ENCODE measurements at regions not wholly inside any gene's neighbourhood (a gene's known extent, or its start where the extent isn't known, plus 50 kb on each side); places are given as distances from the start of the nearest gene placed in this dataset.

DNA sequence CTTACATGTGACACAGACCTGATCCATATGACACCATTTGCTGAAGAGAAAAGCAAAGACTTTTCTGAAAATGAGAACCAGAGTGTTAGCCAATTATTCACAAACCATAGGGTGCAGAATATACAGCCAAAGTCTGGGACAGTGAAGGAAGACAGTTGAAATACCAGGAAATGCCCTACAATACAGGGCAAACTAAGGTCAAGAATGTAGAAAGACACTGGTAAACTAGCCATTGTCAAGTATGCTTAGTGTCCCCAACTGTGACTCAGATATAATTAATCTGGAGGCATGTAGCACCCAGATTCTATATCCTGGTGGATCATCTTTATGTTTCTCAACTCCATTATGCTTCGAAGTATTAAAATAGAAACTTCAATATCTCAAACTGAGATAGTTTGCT is 200.9 kb upstream of the FSTL5 start:
- DNase-seq (ENCODE audit: low spot score), result no peak

- DNase-seq (ENCODE audit: low spot score), result no peak
Observed at GRCh38 chr4:162360369-162361149, 196.8 kb upstream of the FSTL5 start.

DNA sequence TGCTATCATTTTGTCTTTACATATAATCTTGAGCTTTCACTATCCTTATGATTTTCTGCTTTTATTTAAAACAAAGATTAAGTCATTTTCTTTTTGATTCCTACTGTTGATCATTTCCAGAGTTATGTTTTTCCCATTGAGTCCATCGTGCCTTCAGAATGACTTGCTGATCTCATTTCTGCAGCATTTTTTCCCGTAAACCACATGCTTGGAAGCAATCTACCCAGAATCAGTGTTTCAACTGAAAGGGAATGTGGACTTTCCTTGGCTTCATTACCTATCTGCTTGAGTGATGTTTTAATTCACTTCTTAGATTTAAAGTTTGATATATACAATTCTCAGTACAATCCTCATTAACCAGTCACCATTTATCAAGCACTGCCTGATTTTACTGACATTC is 192.4 kb upstream of the FSTL5 start:
- DNase-seq (ENCODE audit: low spot score), result no peak

DNA sequence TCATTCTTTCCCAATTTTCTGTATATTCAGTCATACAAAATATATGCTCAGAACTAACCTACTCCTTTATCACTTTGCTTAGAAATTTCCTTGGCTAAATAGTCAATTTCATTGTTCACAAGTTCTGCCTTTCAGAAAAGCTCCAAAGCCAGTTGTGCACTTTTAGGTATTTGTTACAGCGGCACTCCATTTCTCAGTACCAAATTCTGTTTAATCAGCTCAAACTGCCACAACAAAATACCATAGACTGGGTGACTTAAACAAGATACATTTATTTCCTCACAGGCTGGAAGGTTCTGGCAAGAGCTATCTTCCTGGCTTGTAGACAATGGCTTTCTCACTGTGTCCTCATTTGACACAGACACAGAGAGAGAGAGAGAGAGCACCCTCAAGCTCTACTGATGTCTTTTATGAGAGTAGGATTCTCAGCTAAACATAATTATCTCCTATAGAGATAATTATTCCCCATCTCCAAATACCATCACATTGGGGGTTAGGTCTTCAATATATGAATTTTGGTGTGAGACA is 188.8 kb upstream of the FSTL5 start:
- no peak for DNase-seq (ENCODE audit: low spot score)

- DNase-seq (ENCODE audit: low spot score), result no peak
Observed at GRCh38 chr4:162350331-162350730, 186.5 kb upstream of the FSTL5 start.

- no peak for DNase-seq (ENCODE audit: low spot score)
Observed at GRCh38 chr4:162349395-162349794, 185.6 kb upstream of the FSTL5 start.

DNA sequence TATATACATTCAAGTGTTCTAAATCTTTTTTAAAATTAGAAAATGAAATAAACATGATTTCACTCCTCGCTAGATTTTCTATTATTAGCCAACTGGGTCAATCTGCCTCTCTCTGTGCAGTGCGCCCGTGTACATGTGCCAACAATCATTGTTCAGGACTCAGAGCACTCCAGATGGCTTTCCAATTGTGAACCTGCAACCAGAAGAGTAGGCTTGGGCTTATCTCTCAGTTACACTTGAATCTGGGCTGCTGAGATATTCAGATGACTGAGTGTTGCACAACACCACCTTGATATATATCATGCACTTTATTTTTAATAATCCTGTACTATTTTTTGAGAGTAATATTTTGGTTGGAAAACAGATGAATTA is 184.0 kb upstream of the FSTL5 start:
- no peak for DNase-seq (ENCODE audit: low spot score)

- DNase-seq (ENCODE audit: low spot score), result no peak
Observed at GRCh38 chr4:162347156-162347841, 183.5 kb upstream of the FSTL5 start.

GRCh38 chr4:162343967-162344366 is 180.2 kb upstream of the FSTL5 start:
- DNase-seq (ENCODE audit: low spot score), result no peak

DNA sequence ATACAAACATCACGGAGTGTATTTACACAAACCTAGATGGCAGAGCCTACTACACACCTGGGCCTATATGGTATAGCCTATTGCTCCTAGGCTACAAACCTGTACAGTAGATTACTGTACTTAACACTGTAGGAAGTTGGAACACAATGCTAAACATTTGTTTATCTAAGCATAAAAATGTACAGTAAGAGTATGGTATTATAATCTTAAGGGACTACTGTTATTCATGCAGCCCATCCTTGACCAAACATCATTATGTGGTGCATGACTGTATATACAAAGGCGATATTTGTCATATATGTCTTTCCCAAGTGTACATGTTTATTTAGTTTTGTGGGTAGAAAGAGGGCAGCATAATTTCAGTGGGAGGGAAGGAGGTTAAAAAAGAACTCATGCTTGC is 177.7 kb upstream of the FSTL5 start:
- no peak for DNase-seq (ENCODE audit: low spot score)

DNA sequence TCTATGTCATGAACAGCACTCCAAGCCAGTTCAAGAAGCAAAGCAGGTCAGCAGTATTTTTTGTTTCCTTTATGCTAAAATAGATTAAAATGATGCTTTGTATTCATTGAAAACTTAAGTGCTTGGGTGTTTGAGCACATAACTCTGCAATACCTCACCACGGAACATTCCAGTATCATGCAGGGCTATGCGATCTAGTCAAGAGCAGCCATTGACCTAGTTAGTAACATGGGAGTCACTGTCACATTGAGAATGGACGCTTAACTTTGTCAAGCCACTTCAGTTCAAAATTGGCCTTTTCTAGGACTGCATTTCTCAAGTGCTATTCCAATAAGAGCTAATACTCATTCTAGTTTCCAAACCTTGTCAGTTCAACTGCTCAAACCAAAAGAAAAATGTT is 160.1 kb upstream of the FSTL5 start:
- DNase-seq (ENCODE audit: low spot score), result no peak

DNA sequence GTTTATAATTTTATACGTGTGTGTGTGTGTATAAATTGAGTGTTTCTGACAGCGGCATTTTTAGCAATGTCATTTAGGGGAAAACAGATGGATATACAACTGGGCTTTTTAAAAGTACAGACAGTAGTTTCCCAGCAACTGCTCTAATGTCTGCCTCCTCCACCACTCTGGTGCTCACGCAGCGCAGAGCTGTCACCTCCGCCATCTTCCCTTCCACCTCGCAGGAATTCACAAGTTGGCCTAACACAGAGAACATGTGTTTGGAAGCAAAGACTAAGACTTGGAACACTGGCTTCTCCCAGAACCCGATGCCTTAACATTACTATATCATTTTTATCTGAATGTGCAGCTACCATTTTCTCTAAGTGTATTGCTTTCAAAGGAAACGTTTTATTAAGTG is 158.3 kb upstream of the FSTL5 start:
- no peak for DNase-seq (ENCODE audit: low spot score)

DNA sequence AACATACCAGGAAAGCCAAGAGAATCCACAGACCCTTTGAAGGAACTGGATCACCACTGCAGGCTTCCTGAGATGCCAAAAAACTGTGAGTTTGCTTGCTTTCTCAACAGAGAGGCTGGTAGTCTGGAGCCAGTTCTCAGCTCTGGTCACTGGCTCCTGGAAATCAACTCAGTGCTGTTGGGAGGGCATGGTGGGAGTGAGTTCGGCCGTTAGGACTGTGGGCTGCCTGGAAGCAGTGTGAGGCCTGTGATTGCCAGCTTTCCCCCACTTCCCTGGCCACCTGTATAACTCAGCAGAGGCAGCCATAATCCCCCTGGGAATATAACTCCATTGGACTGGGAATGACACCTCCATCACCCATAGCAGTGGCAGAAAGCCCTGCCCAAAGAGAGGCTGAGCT is 122.0 kb upstream of the FSTL5 start:
- no peak for DNase-seq (ENCODE audit: low spot score)

DNA sequence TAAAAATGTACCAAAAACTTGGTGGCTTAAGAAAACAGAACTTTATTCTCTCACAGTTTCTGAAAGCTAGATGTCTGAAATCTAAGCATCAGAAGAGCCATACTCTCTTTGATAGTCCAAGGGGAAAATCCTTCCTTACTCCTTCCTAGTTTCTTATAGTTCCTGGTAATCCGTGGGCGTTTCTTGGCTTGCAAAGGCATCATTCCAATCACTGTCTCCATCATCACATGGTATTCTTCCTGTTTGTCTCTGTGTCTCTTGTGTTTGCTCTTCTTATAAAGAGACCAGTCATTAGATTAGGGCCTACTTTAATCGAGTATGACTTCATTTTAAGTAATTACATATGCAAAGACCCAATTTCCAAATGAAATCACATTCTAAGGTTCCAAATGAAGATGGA is 118.9 kb upstream of the FSTL5 start:
- DNase-seq (ENCODE audit: low spot score), result no peak

DNA sequence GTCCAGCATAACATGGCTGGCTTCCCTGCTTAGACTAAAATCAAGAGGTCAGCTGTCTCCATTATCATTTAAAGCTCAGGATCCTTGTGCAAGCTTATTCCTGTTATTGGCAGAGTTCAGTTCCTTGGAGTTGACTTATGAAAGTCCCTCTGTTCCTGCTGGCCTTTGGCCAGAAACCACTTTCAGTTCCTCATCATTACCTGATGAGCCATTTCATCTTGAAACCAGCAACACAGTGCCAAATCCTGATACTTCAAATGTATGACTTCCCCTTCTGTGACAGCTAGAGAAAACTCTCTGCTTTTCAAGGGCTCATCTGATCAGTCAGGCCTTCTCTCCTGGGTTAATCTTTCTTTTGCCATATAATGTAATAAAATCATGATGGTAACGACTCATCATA is 110.6 kb upstream of the FSTL5 start:
- no peak for DNase-seq (ENCODE audit: low spot score)

GRCh38 chr4:162272215-162272614 is 108.4 kb upstream of the FSTL5 start:
- DNase-seq (ENCODE audit: low spot score), result no peak

- no peak for DNase-seq (ENCODE audit: low spot score)
Observed at GRCh38 chr4:162268911-162269310, 105.1 kb upstream of the FSTL5 start.

DNA sequence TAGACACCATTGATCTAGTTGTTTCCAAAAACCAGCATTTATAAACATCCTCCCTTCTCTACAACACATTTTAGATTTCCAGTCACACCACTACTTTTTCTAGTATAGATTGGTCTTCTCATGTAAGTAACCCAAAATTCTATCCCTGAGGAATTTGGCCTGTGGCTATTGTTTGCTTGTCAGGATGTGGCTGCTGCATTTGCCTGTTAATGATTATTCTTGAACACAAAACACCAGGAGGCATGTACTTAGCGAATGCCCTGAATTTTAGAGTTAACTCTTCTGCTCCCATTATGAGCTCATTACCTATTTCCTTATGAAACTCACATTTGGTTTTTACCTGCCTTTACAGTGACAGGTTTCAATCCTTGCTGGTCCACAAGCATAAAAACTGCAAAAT is 102.0 kb upstream of the FSTL5 start:
- no peak for DNase-seq (ENCODE audit: low spot score)

GRCh38 chr4:162245051-162245450 is 81.3 kb upstream of the FSTL5 start:
- no peak for DNase-seq (ENCODE audit: low spot score)

GRCh38 chr4:162241857-162242256 is 78.1 kb upstream of the FSTL5 start:
- no peak for DNase-seq (ENCODE audit: low spot score)

DNA sequence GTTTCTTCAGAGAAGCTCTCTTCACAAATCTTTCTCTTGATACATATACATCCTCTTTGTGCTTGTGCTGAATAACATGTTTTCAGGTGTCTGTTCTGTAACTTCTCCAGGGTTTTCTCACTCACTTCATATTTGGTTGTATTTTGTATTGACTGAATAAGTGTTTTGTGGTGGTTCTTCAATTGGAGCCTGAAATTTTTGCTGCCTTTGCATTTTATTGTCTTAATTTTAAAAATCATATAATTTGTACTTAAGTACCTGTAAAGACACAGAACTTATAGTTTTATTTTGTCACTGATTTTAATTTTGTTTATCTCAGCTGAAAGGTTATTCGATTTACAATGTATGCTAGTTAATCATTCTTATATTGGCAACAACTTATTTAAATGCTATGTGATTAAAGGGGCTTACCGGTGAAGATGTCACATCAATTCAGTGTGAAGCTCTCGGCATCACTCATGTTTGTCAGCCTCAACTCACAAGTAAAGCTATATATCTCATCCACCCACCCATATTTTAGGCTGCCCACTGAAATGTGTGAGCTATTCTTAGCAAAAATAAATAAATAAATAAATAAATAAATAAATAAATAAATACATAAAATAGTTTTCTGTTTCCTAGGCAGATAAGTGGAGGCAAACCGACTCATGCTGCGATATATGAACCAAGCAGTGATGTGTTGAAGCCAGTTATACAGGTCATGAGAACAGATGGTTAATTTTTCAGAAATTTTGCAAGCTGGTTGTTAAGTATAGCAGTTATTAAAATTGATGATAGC is 76.4 kb upstream of the FSTL5 start:
- DNase-seq (ENCODE audit: low spot score), result no peak

- DNase-seq (ENCODE audit: low spot score), result no peak
Observed at GRCh38 chr4:162237676-162238075, 73.9 kb upstream of the FSTL5 start.
